HEK293 (cell line): ENCODE measurements at regions not wholly inside any gene's neighbourhood (a gene's known extent, or its start where the extent isn't known, plus 50 kb on each side); places are given as distances from the start of the nearest gene placed in this dataset.

Experiments
- CTCF ChIA-PET: fragments of 350-600 bp; formaldehyde crosslinking; extraction: SDS; loops from one replicate; lab custom pipeline; 2021; ENCODE audit warnings: antibody characterized with exemption; lab: Yijun Ruan, JAX
- POLR2A ChIA-PET: fragments of 300-600 bp; formaldehyde crosslinking; extraction: SDS; loops from one replicate; lab custom pipeline; 2020; ENCODE audit warnings: antibody characterized with exemption, inconsistent platforms; lab: Yijun Ruan, JAX
- H3K27ac ChIP-seq: fragments of 200-500 bp; sonication (Bioruptor generic); 2 replicates; pipeline ENCODE4 v1.5.1; 2014; ENCODE audit warnings: low read depth, low read length, control low read depth, inconsistent platforms; ENCODE audit errors: extremely low read depth
- H3K36me3 ChIP-seq, 2 experiments: fragments of 200-500 bp in 1 of 2; sonication (Bioruptor generic) in 1 of 2; 1 replicate in 1 of 2; 2 replicates in 1 of 2; pipeline ENCODE4 v1.5.1; 2014 to 2017; ENCODE audit warnings: inconsistent platforms in 2 of 2, low read length in 2 of 2; ENCODE audit not compliant: control insufficient read depth in 2 of 2, insufficient read depth in 1 of 2
- H3K4me1 ChIP-seq: fragments of 200-500 bp; sonication (Bioruptor generic); 2 replicates; pipeline ENCODE4 v1.5.1; 2014; ENCODE audit warnings: mild to moderate bottlenecking, low read length, inconsistent platforms; ENCODE audit not compliant: control insufficient read depth, insufficient read depth
- H3K4me3 ChIP-seq: 2 replicates; pipeline ENCODE4 v1.5.1; 2011; ENCODE audit warnings: low read depth, mild to moderate bottlenecking, control low read depth, low read length, moderate library complexity
- H3K9me3 ChIP-seq: fragments of 200-500 bp; sonication (Bioruptor generic); 2 replicates; pipeline ENCODE4 v1.5.1; 2014; ENCODE audit warnings: low read depth, low read length, inconsistent platforms; ENCODE audit not compliant: control insufficient read depth, insufficient read depth
- GLI4 ChIP-seq: fragments of 450-650 bp; formaldehyde crosslinking; IDR thresholded peaks from 2 replicates; pipeline ENCODE4 v1.5.1; 2016; ENCODE audit warnings: missing biosample characterization, missing genetic modification characterization
- WT1 ChIP-seq: fragments of 450-650 bp; formaldehyde crosslinking; IDR thresholded peaks from 2 replicates; pipeline ENCODE4 v1.5.1; 2016; ENCODE audit warnings: missing biosample characterization, missing genetic modification characterization
- ZNF132 ChIP-seq: fragments of 450-650 bp; formaldehyde crosslinking; IDR thresholded peaks from 2 replicates; pipeline ENCODE4 v1.5.1; 2017; ENCODE audit warnings: missing biosample characterization, missing genetic modification characterization, borderline replicate concordance
- ZNF157 ChIP-seq: fragments of 450-650 bp; formaldehyde crosslinking; IDR thresholded peaks from 2 replicates; pipeline ENCODE4 v1.5.1; 2016; ENCODE audit warnings: missing biosample characterization, missing genetic modification characterization
- ZNF184 ChIP-seq: fragments of 450-650 bp; IDR thresholded peaks from 2 replicates; pipeline ENCODE4 v1.5.1; 2018; ENCODE audit warnings: missing biosample characterization, mild to moderate bottlenecking, missing genetic modification characterization
- ZNF221 ChIP-seq: fragments of 450-650 bp; formaldehyde crosslinking; IDR thresholded peaks from 2 replicates; pipeline ENCODE4 v1.5.1; 2017; ENCODE audit warnings: missing biosample characterization, missing genetic modification characterization, borderline replicate concordance
- ZNF341 ChIP-seq: fragments of 450-650 bp; formaldehyde crosslinking; IDR thresholded peaks from 2 replicates; pipeline ENCODE4; 2016; ENCODE audit warnings: low read depth, missing biosample characterization, missing genetic modification characterization
- ZNF571 ChIP-seq: fragments of 450-650 bp; formaldehyde crosslinking; IDR thresholded peaks from 2 replicates; pipeline ENCODE4 v1.5.0; 2017; ENCODE audit warnings: missing biosample characterization, missing genetic modification characterization
- ZNF610 ChIP-seq: fragments of 450-650 bp; formaldehyde crosslinking; IDR thresholded peaks from 2 replicates; pipeline ENCODE4 v1.5.1; 2016; ENCODE audit warnings: missing biosample characterization, missing genetic modification characterization, borderline replicate concordance
- ZNF623 ChIP-seq: fragments of 450-650 bp; formaldehyde crosslinking; IDR thresholded peaks from 2 replicates; pipeline ENCODE4 v1.5.1; 2016; ENCODE audit warnings: missing biosample characterization, missing genetic modification characterization
- ZNF677 ChIP-seq: fragments of 450-650 bp; IDR thresholded peaks from 2 replicates; pipeline ENCODE4 v1.5.0; 2018; ENCODE audit warnings: missing biosample characterization, mild to moderate bottlenecking, missing genetic modification characterization, moderate library complexity
- ZNF791 ChIP-seq: fragments of 450-650 bp; formaldehyde crosslinking; IDR thresholded peaks from 2 replicates; pipeline ENCODE4 v1.5.1; 2016; ENCODE audit warnings: missing biosample characterization, missing genetic modification characterization
- ZNF792 ChIP-seq: fragments of 450-650 bp; formaldehyde crosslinking; IDR thresholded peaks from 2 replicates; pipeline ENCODE4 v1.5.1; 2016; ENCODE audit warnings: missing biosample characterization, missing genetic modification characterization
- TF ChIP-seq, protein P1 (sequence below): fragments of 450-650 bp; formaldehyde crosslinking; IDR thresholded peaks from 2 replicates; pipeline ENCODE4 v1.5.1; 2016; ENCODE audit warnings: missing biosample characterization, missing genetic modification characterization
- TF ChIP-seq, protein P2 (sequence below): fragments of 450-650 bp; formaldehyde crosslinking; IDR thresholded peaks from 2 replicates; pipeline ENCODE4 v1.5.1; 2016; ENCODE audit warnings: missing biosample characterization, missing genetic modification characterization
- TF ChIP-seq, protein P3 (sequence below): fragments of 450-650 bp; formaldehyde crosslinking; IDR thresholded peaks from 2 replicates; pipeline ENCODE4 v1.5.1; 2016; ENCODE audit warnings: missing biosample characterization, missing genetic modification characterization
- TF ChIP-seq, protein P4 (sequence below): fragments of 450-650 bp; formaldehyde crosslinking; IDR thresholded peaks from 2 replicates; pipeline ENCODE4 v1.5.1; 2016; ENCODE audit warnings: missing biosample characterization, missing genetic modification characterization

DNA sequence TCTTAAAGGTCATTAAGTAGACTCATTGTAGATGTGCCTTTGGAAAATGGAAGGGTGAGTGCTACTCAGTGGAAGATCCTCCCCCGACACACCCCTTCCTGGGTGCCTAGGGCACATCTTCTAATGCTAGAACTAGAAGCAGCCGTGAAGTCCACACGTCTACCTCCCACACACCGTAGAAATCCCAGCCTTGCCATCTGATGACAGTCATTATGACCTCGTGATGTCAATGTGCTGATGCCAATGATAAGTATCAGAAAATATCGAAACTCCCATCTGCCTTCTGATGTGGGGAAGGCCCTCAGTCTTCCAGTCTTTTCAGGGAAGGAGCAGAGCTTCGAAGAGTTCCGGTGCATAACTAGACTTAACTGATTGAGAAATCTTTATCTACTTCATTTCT is 282.1 kb upstream of the ROPN1 start (continued):
- TF ChIP-seq, protein P1, sequence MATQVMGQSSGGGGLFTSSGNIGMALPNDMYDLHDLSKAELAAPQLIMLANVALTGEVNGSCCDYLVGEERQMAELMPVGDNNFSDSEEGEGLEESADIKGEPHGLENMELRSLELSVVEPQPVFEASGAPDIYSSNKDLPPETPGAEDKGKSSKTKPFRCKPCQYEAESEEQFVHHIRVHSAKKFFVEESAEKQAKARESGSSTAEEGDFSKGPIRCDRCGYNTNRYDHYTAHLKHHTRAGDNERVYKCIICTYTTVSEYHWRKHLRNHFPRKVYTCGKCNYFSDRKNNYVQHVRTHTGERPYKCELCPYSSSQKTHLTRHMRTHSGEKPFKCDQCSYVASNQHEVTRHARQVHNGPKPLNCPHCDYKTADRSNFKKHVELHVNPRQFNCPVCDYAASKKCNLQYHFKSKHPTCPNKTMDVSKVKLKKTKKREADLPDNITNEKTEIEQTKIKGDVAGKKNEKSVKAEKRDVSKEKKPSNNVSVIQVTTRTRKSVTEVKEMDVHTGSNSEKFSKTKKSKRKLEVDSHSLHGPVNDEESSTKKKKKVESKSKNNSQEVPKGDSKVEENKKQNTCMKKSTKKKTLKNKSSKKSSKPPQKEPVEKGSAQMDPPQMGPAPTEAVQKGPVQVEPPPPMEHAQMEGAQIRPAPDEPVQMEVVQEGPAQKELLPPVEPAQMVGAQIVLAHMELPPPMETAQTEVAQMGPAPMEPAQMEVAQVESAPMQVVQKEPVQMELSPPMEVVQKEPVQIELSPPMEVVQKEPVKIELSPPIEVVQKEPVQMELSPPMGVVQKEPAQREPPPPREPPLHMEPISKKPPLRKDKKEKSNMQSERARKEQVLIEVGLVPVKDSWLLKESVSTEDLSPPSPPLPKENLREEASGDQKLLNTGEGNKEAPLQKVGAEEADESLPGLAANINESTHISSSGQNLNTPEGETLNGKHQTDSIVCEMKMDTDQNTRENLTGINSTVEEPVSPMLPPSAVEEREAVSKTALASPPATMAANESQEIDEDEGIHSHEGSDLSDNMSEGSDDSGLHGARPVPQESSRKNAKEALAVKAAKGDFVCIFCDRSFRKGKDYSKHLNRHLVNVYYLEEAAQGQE (tag by site-specific recombination), result no peak
- TF ChIP-seq WT1 (tag by site-specific recombination), result no peak
- TF ChIP-seq, protein P2, sequence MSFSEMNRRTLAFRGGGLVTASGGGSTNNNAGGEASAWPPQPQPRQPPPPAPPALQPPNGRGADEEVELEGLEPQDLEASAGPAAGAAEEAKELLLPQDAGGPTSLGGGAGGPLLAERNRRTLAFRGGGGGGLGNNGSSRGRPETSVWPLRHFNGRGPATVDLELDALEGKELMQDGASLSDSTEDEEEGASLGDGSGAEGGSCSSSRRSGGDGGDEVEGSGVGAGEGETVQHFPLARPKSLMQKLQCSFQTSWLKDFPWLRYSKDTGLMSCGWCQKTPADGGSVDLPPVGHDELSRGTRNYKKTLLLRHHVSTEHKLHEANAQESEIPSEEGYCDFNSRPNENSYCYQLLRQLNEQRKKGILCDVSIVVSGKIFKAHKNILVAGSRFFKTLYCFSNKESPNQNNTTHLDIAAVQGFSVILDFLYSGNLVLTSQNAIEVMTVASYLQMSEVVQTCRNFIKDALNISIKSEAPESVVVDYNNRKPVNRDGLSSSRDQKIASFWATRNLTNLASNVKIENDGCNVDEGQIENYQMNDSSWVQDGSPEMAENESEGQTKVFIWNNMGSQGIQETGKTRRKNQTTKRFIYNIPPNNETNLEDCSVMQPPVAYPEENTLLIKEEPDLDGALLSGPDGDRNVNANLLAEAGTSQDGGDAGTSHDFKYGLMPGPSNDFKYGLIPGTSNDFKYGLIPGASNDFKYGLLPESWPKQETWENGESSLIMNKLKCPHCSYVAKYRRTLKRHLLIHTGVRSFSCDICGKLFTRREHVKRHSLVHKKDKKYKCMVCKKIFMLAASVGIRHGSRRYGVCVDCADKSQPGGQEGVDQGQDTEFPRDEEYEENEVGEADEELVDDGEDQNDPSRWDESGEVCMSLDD (tag by site-specific recombination), result no peak
- TF ChIP-seq ZNF791, result no peak
- no peak for TF ChIP-seq ZNF792
- no peak for TF ChIP-seq ZNF132 (tag by site-specific recombination)

DNA sequence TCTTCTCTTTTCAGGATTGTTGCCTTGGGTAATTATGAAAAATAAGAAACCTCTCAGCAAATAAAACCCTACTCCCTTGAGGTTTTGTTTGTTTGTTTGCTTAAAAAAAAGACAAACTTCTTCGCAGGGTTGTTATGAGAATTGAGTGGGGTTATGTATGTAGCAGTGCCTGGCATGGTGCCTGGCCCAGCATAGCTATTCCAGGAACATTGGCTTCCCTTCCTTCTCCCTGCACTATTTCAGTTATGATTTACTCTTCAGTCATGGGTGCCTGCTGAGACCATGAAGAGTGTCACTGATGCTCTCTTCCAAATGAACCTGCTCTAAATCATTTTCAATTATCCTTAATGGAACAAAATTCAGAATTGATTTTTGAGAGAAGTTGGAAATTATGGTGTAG is 283.5 kb upstream of the ROPN1 start:
- Histone ChIP-seq H3K4me3 (no peak overlapping the region), H3K36me3 (no peaks in the 10 kb centered on the region), H3K4me1 (no peaks in the 10 kb centered on the region)
- TF ChIP-seq ZNF157 (no peak), ZNF341 (tag by site-specific recombination) (peak; percentile 28; the same call in 1 of the 2 replicates), ZNF184 (tag by site-specific recombination) (no peak), GLI4 (no peak), ZNF610 (tag by site-specific recombination) (no peak)
- TF ChIP-seq, protein P1 (tag by site-specific recombination), result no peak
- TF ChIP-seq, protein P3, sequence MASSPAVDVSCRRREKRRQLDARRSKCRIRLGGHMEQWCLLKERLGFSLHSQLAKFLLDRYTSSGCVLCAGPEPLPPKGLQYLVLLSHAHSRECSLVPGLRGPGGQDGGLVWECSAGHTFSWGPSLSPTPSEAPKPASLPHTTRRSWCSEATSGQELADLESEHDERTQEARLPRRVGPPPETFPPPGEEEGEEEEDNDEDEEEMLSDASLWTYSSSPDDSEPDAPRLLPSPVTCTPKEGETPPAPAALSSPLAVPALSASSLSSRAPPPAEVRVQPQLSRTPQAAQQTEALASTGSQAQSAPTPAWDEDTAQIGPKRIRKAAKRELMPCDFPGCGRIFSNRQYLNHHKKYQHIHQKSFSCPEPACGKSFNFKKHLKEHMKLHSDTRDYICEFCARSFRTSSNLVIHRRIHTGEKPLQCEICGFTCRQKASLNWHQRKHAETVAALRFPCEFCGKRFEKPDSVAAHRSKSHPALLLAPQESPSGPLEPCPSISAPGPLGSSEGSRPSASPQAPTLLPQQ (tag by site-specific recombination), result no peak
- TF ChIP-seq, all 188 proteins: peak for 1
- Histone ChIP-seq H3K27ac (no peak overlapping the region), H3K9me3 (no peaks in the 10 kb centered on the region)
- ChIA-PET CTCF (interaction anchor here (0.7 kb wide), 1 partner anchor 298 kb away, joined by 6 read pairs; no protein-coding TSS in a partner anchor), POLR2A (no interaction called here)

DNA sequence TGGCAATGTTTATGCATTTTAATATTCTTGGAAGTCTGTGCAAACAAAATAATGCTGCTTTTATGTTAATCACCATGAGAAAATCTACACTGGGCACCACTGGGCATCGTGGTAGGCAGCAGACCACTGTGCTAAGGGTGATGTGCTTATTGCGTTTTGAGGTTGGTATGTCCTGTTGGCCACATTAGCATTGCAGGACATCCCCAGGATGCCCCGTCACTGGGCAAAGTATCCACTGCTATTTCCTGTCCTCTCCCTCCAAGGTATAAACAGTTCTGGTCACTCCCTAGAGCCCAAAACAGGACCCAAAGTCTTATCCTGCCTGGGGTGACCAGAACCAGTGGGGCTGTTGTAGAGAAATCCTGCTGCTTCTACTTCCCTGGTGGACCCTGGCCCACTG is 284.2 kb upstream of the ROPN1 start:
- H3K4me3 ChIP-seq, result no peak overlapping the region
- CTCF ChIA-PET, result no interaction called here
- TF ChIP-seq ZNF623 (tag by site-specific recombination), result no peak
- TF ChIP-seq, protein P4, sequence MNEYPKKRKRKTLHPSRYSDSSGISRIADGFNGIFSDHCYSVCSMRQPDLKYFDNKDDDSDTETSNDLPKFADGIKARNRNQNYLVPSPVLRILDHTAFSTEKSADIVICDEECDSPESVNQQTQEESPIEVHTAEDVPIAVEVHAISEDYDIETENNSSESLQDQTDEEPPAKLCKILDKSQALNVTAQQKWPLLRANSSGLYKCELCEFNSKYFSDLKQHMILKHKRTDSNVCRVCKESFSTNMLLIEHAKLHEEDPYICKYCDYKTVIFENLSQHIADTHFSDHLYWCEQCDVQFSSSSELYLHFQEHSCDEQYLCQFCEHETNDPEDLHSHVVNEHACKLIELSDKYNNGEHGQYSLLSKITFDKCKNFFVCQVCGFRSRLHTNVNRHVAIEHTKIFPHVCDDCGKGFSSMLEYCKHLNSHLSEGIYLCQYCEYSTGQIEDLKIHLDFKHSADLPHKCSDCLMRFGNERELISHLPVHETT, result no peak
- no peak for TF ChIP-seq ZNF677
- no peak for TF ChIP-seq ZNF571 (tag by site-specific recombination)
- TF ChIP-seq ZNF221 (tag by site-specific recombination), result no peak
- TF ChIP-seq, all 188 proteins: peak for 0
- Histone ChIP-seq H3K27ac (no peak overlapping the region), H3K4me1 (no peaks in the 10 kb centered on the region), H3K9me3 (no peaks in the 10 kb centered on the region), H3K36me3 (no peaks in the 10 kb centered on the region)
- POLR2A ChIA-PET, result no interaction called here
